NCI-H345 treated with DMSO at 0.1 percent for 48 hours (cell line): ENCODE measurements at regions not wholly inside any gene's neighbourhood (a gene's known extent, or its start where the extent isn't known, plus 50 kb on each side); places are given as distances from the start of the nearest gene placed in this dataset.
A peak's percentile ranks its signal among the peaks of the same experiment; 100 is the strongest.
"Not testable (repeated sequence)": the region's sequence is repeated elsewhere in the genome, so short reads cannot be mapped to it uniquely, and the experiment has no call there.

ENCODE experiments used
- DNase-seq: peaks from one replicate; lab custom pipeline; 2025; ENCODE audit not compliant: unreplicated experiment; lab: John Stamatoyannopoulos, UW

- DNase-seq = peak; percentile 96
Measured at GRCh38 chr5:26553079-26553478, 485.3 kb downstream of the CDH9 start.

- no peak for DNase-seq
Measured at GRCh38 chr5:26543987-26544386, 494.4 kb downstream of the CDH9 start.

- no peak for DNase-seq
Measured at GRCh38 chr5:26538226-26538625, 500.2 kb downstream of the CDH9 start.

GRCh38 chr5:26535215-26535614 lies 503.2 kb downstream of the CDH9 start:
- DNase-seq = no peak

- DNase-seq = no peak
Measured at GRCh38 chr5:26530305-26530704, 508.1 kb downstream of the CDH9 start.

- no peak for DNase-seq
Measured at GRCh38 chr5:26519245-26519644, 519.1 kb downstream of the CDH9 start.

- no peak for DNase-seq
Measured at GRCh38 chr5:26518065-26518464, 520.3 kb downstream of the CDH9 start.

GRCh38 chr5:26498972-26499371 lies 539.4 kb downstream of the CDH9 start:
- DNase-seq = no peak

GRCh38 chr5:26495437-26495836 lies 542.9 kb downstream of the CDH9 start:
- no peak for DNase-seq

- DNase-seq = no peak
Measured at GRCh38 chr5:26492906-26493459, 545.4 kb downstream of the CDH9 start.

- DNase-seq = no peak
Measured at GRCh38 chr5:26487553-26487952, 550.8 kb downstream of the CDH9 start.

- no peak for DNase-seq
Measured at GRCh38 chr5:26486631-26487030, 551.8 kb downstream of the CDH9 start.

GRCh38 chr5:26485146-26485860 lies 553.1 kb downstream of the CDH9 start:
- not testable (repeated sequence) for DNase-seq

- peak; percentile 16 for DNase-seq
Measured at GRCh38 chr5:26482810-26483375, 555.5 kb downstream of the CDH9 start.

- DNase-seq = no peak
Measured at GRCh38 chr5:26482076-26482809, 556.1 kb downstream of the CDH9 start.

GRCh38 chr5:26470439-26470838 lies 567.9 kb downstream of the CDH9 start:
- no peak for DNase-seq

- no peak for DNase-seq
Measured at GRCh38 chr5:26439121-26439520, 599.3 kb downstream of the CDH9 start.

- DNase-seq = no peak
Measured at GRCh38 chr5:26434688-26435087, 603.7 kb downstream of the CDH9 start.

GRCh38 chr5:26432386-26432785 lies 606.0 kb downstream of the CDH9 start:
- DNase-seq = no peak

- no peak for DNase-seq
Measured at GRCh38 chr5:26430323-26430722, 608.1 kb downstream of the CDH9 start.

- DNase-seq = no peak
Measured at GRCh38 chr5:26427281-26427680, 611.1 kb downstream of the CDH9 start.

- DNase-seq = no peak
Measured at GRCh38 chr5:26419987-26420386, 618.4 kb downstream of the CDH9 start.
